Liver (tissue), 8 donors: ENCODE measurements at regions not wholly inside any gene's neighbourhood (a gene's known extent, or its start where the extent isn't known, plus 50 kb on each side); places are given as distances from the start of the nearest gene placed in this dataset.

Source experiments
- DNase-seq: peaks from one replicate; pipeline ENCODE4 v3.0.0-alpha.2; 2017; ENCODE audit warnings: low spot score
- H3K27ac ChIP-seq, 2 donors: one replicate each; pipeline ENCODE4 v1.7.0; 2013; ENCODE audit warnings: inconsistent platforms in 2 of 2, low read length in 2 of 2, control low read depth in 1 of 2, low read depth in 1 of 2, mild to moderate bottlenecking in 1 of 2
- H3K27me3 ChIP-seq, 4 donors: one replicate each; pipeline versions ENCODE4 v1.6.1 to v1.7.0; 2013; ENCODE audit warnings: low read length in 3 of 4, inconsistent platforms in 1 of 4, mild to moderate bottlenecking in 1 of 4, moderate library complexity in 1 of 4; ENCODE audit not compliant: control insufficient read depth in 4 of 4, insufficient read depth in 4 of 4
- H3K36me3 ChIP-seq, 4 donors: one replicate each; pipeline versions ENCODE4 v1.6.1 to v1.7.0; 2013; ENCODE audit warnings: low read length in 3 of 4, mild to moderate bottlenecking in 3 of 4, low read depth in 1 of 4, moderate library complexity in 1 of 4; ENCODE audit not compliant: control insufficient read depth in 4 of 4, insufficient read depth in 3 of 4
- H3K4me1 ChIP-seq, 4 donors: one replicate each; pipeline versions ENCODE4 v1.6.1 to v1.7.0; 2013; ENCODE audit warnings: low read length in 3 of 4, mild to moderate bottlenecking in 3 of 4, moderate library complexity in 1 of 4; ENCODE audit not compliant: control insufficient read depth in 4 of 4, insufficient read depth in 4 of 4
- H3K4me3 ChIP-seq, 3 donors: one replicate each; pipeline versions ENCODE4 v1.6.1 to v1.7.0; 2013; ENCODE audit warnings: low read length in 3 of 3, control low read depth in 1 of 3, low read depth in 1 of 3, mild to moderate bottlenecking in 1 of 3
- H3K9ac ChIP-seq, 2 donors: one replicate each; pipeline ENCODE4 v1.7.0; 2013; ENCODE audit warnings: low read length in 2 of 2, mild to moderate bottlenecking in 2 of 2, moderate library complexity in 2 of 2, control low read depth in 1 of 2, low read depth in 1 of 2
- H3K9me3 ChIP-seq, 4 donors: one replicate each; pipeline versions ENCODE4 v1.6.1 to v1.7.0; 2013; ENCODE audit warnings: low read length in 3 of 4; ENCODE audit not compliant: control insufficient read depth in 4 of 4
- EGR1 ChIP-seq, 2 donors: IDR thresholded peaks; 2 replicates each; pipeline ENCODE4 v1.6.1; 2016 to 2018; ENCODE audit warnings: antibody characterized with exemption in 2 of 2, low read depth in 2 of 2
- FOXA1 ChIP-seq: IDR thresholded peaks from 2 replicates; pipeline ENCODE4 v1.6.1; 2016; ENCODE audit warnings: antibody characterized with exemption
- GABPA ChIP-seq, 2 donors: IDR thresholded peaks in 1 of 2; conservative IDR thresholded peaks in 1 of 2; 2 replicates each; pipeline ENCODE4 v1.6.1; 2016; ENCODE audit warnings: antibody characterized with exemption in 2 of 2, mild to moderate bottlenecking in 1 of 2, moderate library complexity in 1 of 2
- HNF4A ChIP-seq, 2 donors: conservative IDR thresholded peaks; 2 replicates each; pipeline ENCODE4 v1.6.1; 2016; ENCODE audit warnings: antibody characterized with exemption in 2 of 2, mild to moderate bottlenecking in 2 of 2
- HNF4G ChIP-seq: IDR thresholded peaks from 2 replicates; pipeline ENCODE4 v1.6.1; 2016; ENCODE audit warnings: antibody characterized with exemption
- RAD21 ChIP-seq, 2 donors: IDR thresholded peaks; 2 replicates each; pipeline ENCODE4 v1.6.1; 2016; ENCODE audit warnings: antibody characterized with exemption in 2 of 2, mild to moderate bottlenecking in 2 of 2
- RXRA ChIP-seq, 2 donors: IDR thresholded peaks; 2 replicates each; pipeline ENCODE4 v1.6.1; 2017 to 2018; ENCODE audit warnings: antibody characterized with exemption in 2 of 2, mild to moderate bottlenecking in 1 of 2
- SP1 ChIP-seq: IDR thresholded peaks from 2 replicates; pipeline ENCODE4 v1.6.1; 2018; ENCODE audit warnings: antibody characterized with exemption, mild to moderate bottlenecking
- TAF1 ChIP-seq: conservative IDR thresholded peaks from 2 replicates; pipeline ENCODE4 v1.6.1; 2016; ENCODE audit warnings: antibody characterized with exemption, mild to moderate bottlenecking
- YY1 ChIP-seq: IDR thresholded peaks from 2 replicates; pipeline ENCODE4 v1.6.1; 2016; ENCODE audit warnings: antibody characterized with exemption, mild to moderate bottlenecking
- WGBS: extraction: QIAGEN DNeasy Blood & Tissue Kit; methylation state at CpG from one replicate; pipeline ENCODE4 v1.1.7; 2013; 5-methylcytosine and 5-hydroxymethylcytosine counted together
- TF ChIP-seq, protein P1 (sequence below): IDR thresholded peaks from 2 replicates; pipeline ENCODE4 v1.6.1; 2016; ENCODE audit warnings: antibody characterized with exemption, mild to moderate bottlenecking
- TF ChIP-seq, protein P2 (sequence below): IDR thresholded peaks from 2 replicates; pipeline ENCODE4 v1.6.1; 2016; ENCODE audit warnings: antibody characterized with exemption
- TF ChIP-seq, protein P3 (sequence below): fragments of 150-350 bp; IDR thresholded peaks from 2 replicates; pipeline ENCODE4 v1.5.1; 2017; ENCODE audit warnings: improper control_type of control experiment, low read depth, low read length; ENCODE audit not compliant: missing input control
- donor health status: healthy.
- donor health status: healthy.
- donor health status: healthy.
- donor health status: healthy.
- donor health status: healthy.

DNA sequence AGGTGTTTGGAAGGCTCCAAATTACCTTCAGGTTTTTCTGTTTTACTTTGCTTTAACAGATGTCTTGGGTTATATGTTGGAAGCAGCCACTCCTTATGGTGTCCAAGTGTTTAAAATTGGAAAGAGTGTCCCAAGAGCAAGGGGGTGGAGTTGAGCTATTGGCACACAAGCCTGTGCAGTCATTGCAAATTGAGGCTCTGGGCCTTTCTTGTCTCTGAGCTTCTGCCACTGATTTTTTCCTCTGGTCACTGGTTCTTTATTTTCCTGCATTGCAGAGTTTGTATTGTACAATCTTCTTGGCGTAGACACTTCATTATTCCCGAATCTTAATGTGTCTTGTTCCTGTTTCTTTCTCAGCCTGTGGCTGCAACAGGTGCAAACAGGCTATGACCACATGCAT lies 598.8 kb downstream of the RNF144B start:
- DNase-seq = no peak

DNA sequence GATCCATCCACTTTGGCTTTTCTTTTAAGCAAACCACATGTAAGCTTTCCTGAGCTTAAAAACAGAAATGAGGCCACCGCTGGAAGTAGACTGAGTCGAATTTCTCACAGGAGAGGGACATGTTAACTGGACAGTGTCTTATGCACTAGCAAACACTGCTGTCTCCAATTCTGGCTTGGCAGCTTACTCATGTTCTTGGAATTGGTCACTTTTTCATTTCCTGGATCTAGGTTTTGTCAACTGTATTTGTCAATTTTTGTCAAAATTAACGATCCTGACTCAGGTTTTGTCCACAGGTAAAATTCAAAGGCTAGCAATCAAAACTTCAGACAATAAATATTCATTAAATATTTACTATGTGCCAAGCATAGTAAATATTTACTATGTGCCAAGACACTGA lies 601.5 kb downstream of the RNF144B start:
- Histone ChIP-seq H3K4me3 (no peak overlapping the region), H3K9ac (no peak overlapping the region), H3K36me3 (no peaks in the 10 kb centered on the region), H3K4me1 (peaks cover 0 to 5% (median 2%) of the 10 kb centered on the region in 4 donors), H3K9me3 (no peaks in the 10 kb centered on the region), H3K27me3 (no peaks in the 10 kb centered on the region), H3K27ac (no peak overlapping the region)
- no peak for TF ChIP-seq RXRA (IDR thresholded peaks at IDR 0.05)
- WGBS = 79% methylated on average over 3 of the region's 3 CpGs
- no peak for DNase-seq

More for the DNA sequence above, 598.8 kb downstream of the RNF144B start:
- no peaks in the 10 kb centered on the region for H3K9me3 ChIP-seq
- no peak overlapping the region for H3K27ac ChIP-seq
- H3K9ac ChIP-seq = no peak overlapping the region
- H3K4me3 ChIP-seq = no peak overlapping the region
- H3K36me3 ChIP-seq = no peaks in the 10 kb centered on the region
- TF ChIP-seq, protein P1, sequence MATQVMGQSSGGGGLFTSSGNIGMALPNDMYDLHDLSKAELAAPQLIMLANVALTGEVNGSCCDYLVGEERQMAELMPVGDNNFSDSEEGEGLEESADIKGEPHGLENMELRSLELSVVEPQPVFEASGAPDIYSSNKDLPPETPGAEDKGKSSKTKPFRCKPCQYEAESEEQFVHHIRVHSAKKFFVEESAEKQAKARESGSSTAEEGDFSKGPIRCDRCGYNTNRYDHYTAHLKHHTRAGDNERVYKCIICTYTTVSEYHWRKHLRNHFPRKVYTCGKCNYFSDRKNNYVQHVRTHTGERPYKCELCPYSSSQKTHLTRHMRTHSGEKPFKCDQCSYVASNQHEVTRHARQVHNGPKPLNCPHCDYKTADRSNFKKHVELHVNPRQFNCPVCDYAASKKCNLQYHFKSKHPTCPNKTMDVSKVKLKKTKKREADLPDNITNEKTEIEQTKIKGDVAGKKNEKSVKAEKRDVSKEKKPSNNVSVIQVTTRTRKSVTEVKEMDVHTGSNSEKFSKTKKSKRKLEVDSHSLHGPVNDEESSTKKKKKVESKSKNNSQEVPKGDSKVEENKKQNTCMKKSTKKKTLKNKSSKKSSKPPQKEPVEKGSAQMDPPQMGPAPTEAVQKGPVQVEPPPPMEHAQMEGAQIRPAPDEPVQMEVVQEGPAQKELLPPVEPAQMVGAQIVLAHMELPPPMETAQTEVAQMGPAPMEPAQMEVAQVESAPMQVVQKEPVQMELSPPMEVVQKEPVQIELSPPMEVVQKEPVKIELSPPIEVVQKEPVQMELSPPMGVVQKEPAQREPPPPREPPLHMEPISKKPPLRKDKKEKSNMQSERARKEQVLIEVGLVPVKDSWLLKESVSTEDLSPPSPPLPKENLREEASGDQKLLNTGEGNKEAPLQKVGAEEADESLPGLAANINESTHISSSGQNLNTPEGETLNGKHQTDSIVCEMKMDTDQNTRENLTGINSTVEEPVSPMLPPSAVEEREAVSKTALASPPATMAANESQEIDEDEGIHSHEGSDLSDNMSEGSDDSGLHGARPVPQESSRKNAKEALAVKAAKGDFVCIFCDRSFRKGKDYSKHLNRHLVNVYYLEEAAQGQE = no peak
- TF ChIP-seq EGR1 (IDR thresholded peaks at IDR 0.05; ENCODE audit: low read depth in 2 of 2) (no peak), YY1 (no peak), FOXA1 (no peak)
- TF ChIP-seq, protein P2, sequence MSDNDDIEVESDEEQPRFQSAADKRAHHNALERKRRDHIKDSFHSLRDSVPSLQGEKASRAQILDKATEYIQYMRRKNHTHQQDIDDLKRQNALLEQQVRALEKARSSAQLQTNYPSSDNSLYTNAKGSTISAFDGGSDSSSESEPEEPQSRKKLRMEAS = no peak
- peaks cover 0 to 5% (median 2%) of the 10 kb centered on the region in 4 donors for H3K4me1 ChIP-seq
- no peaks in the 10 kb centered on the region for H3K27me3 ChIP-seq
- WGBS = 83% methylated on average over 2 of the region's 2 CpGs

DNA sequence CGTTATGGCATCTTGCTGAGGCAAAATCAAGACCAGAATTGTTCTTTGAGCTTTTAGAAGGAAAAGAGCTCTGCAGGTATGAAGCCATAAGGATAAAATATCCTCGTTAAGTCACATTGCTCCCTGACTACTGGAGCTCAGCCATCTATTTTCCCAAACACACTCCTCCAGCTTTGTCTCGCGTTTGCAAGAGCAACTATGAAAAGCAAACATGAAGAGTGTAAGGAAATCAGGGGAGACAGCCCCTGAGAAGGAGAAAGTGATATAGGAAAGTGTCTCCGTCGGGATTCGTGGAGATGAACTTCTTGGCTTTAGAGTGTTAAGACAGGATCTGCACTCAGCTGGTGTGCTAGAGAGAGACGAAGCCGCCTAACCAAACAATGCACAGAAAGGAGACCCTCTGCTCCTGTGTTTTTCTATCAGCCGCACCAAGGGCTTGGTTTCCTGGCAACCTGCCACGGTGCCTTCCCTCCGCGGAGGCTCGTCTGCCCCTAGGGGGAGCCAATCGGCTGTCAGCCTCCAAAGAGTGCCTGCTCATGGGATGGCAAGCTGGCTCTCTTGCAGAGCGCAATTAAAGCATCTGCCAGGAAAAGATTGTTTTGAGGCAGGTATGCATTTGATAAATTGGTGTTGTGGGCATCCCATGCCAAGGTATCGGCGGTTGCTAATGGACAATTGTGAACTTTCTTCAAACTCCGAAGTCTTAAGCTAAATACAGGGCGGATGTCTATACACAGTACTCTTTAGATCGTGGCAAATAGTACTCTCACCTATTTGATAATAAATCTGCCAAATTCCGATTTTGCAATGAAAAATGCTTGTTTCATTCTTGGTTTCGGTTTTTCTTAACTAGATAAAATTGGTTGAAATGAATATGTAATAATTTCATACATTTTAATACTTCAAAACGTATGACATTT lies 603.2 kb downstream of the RNF144B start:
- Histone ChIP-seq H3K4me1 (peaks cover 0 to 5% (median 2%) of the 10 kb centered on the region in 4 donors), H3K36me3 (no peaks in the 10 kb centered on the region), H3K27me3 (no peaks in the 10 kb centered on the region), H3K9ac (no peak overlapping the region), H3K4me3 (no peak overlapping the region), H3K27ac (no peak overlapping the region), H3K9me3 (no peaks in the 10 kb centered on the region)
- WGBS = 32% methylated on average over 24 of the region's 24 CpGs
- DNase-seq = peak; percentile 70
- no peak for TF ChIP-seq HNF4A (conservative IDR thresholded peaks at IDR 0.05)
- TF ChIP-seq GABPA (IDR thresholded peaks at IDR 0.05 in 1 of 2, conservative IDR thresholded peaks at IDR 0.05 in 1 of 2) = no peak
- no peak for TF ChIP-seq YY1
- TF ChIP-seq TAF1 = no peak
- TF ChIP-seq EGR1 (IDR thresholded peaks at IDR 0.05; ENCODE audit: low read depth in 2 of 2) = no peak
- no peak for TF ChIP-seq SP1
- TF ChIP-seq, protein P3, sequence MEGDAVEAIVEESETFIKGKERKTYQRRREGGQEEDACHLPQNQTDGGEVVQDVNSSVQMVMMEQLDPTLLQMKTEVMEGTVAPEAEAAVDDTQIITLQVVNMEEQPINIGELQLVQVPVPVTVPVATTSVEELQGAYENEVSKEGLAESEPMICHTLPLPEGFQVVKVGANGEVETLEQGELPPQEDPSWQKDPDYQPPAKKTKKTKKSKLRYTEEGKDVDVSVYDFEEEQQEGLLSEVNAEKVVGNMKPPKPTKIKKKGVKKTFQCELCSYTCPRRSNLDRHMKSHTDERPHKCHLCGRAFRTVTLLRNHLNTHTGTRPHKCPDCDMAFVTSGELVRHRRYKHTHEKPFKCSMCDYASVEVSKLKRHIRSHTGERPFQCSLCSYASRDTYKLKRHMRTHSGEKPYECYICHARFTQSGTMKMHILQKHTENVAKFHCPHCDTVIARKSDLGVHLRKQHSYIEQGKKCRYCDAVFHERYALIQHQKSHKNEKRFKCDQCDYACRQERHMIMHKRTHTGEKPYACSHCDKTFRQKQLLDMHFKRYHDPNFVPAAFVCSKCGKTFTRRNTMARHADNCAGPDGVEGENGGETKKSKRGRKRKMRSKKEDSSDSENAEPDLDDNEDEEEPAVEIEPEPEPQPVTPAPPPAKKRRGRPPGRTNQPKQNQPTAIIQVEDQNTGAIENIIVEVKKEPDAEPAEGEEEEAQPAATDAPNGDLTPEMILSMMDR = peak; percentile 41
- TF ChIP-seq RAD21 (IDR thresholded peaks at IDR 0.05) = peak; percentile 61 to 73
- TF ChIP-seq HNF4G = no peak
